ENCODE measurements at regions not wholly inside any gene's neighbourhood (a gene's known extent, or its start where the extent isn't known, plus 50 kb on each side); places are given as distances from the start of the nearest gene placed in this dataset.

GRCh38 chr6:27136077-27136644 is 111.3 kb upstream of the PRSS16 start:
- Histone ChIP-seq H3K9me3 (no peaks in the 10 kb centered on the region), H3K4me3 (no peak overlapping the region), H3K27ac (peak overlapping the region; percentile 19 to 56; a peak in 4 of 6 replicates), H3K4me2 (no peak overlapping the region), H3K4me1 (peaks cover 29% of the 10 kb centered on the region)
- FAIRE-seq (no peak), ATAC-seq (no peak), DNase-seq (ENCODE audit: low read depth in 1 of 2, low spot score in 1 of 2) (no peak)
- CTCF ChIA-PET, result no interaction called here
- POLR2A ChIA-PET, result no interaction called here
- TF ChIP-seq SREBF2 (IDR thresholded peaks at IDR 0.05) (no peak), ZC3H11A (IDR thresholded peaks at IDR 0.05) (no peak), USF2 (IDR thresholded peaks at IDR 0.05) (no peak)
- TF ChIP-seq, protein P1, sequence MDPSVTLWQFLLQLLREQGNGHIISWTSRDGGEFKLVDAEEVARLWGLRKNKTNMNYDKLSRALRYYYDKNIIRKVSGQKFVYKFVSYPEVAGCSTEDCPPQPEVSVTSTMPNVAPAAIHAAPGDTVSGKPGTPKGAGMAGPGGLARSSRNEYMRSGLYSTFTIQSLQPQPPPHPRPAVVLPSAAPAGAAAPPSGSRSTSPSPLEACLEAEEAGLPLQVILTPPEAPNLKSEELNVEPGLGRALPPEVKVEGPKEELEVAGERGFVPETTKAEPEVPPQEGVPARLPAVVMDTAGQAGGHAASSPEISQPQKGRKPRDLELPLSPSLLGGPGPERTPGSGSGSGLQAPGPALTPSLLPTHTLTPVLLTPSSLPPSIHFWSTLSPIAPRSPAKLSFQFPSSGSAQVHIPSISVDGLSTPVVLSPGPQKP (IDR thresholded peaks at IDR 0.05; ENCODE audit: low read depth, low read length), result no peak
- 90% methylated on average over 6 of the region's 6 CpGs for WGBS (ENCODE audit: missing lambda C conversion rate)

- H3K27ac ChIP-seq, result peak overlapping the region; percentile 53 to 73; a peak in 5 of 6 replicates
- ATAC-seq, result no peak
- H3K4me2 ChIP-seq, result peak overlapping the region; percentile 64
- H3K4me1 ChIP-seq, result peaks cover 39% of the 10 kb centered on the region
- WGBS (ENCODE audit: missing lambda C conversion rate), result 60% methylated on average over 5 of the region's 5 CpGs
- no peak for TF ChIP-seq HOXB13 (CRISPR knock-in tag; IDR thresholded peaks at IDR 0.05; ENCODE audit: low read depth)
- no peak for TF ChIP-seq MAFK (IDR thresholded peaks at IDR 0.05; ENCODE audit: partially characterized antibody)
- TF ChIP-seq, protein P1 (IDR thresholded peaks at IDR 0.05; ENCODE audit: low read depth, low read length), result no peak
- no peak for TF ChIP-seq NPAS2 (CRISPR knock-in tag; IDR thresholded peaks at IDR 0.05; ENCODE audit: borderline replicate concordance)
- TF ChIP-seq MAZ (IDR thresholded peaks at IDR 0.05; ENCODE audit: borderline replicate concordance, low read depth, low read length), result no peak
- no peak for TF ChIP-seq EHF (CRISPR knock-in tag; IDR thresholded peaks at IDR 0.05)
- TF ChIP-seq FOSL2 (IDR thresholded peaks at IDR 0.05), result no peak
- no peak for TF ChIP-seq FOSL2 (CRISPR knock-in tag; IDR thresholded peaks at IDR 0.05)
- no peak for TF ChIP-seq TP53 (CRISPR knock-in tag; IDR thresholded peaks at IDR 0.05)
- no peak for TF ChIP-seq POLR2AphosphoS2 (conservative IDR thresholded peaks at IDR 0.05; ENCODE audit: low read length)
- no peak for TF ChIP-seq RNF2 (IDR thresholded peaks at IDR 0.05; ENCODE audit: borderline replicate concordance, low read depth)
- TF ChIP-seq GATA3 (IDR thresholded peaks at IDR 0.05; ENCODE audit: borderline replicate concordance), result no peak
- TF ChIP-seq POLR2A (IDR thresholded peaks at IDR 0.05; ENCODE audit: low read length), result no peak
- TF ChIP-seq CBX2 (IDR thresholded peaks at IDR 0.05; ENCODE audit: borderline replicate concordance, low read depth), result no peak
- TF ChIP-seq EHMT2 (IDR thresholded peaks at IDR 0.05; ENCODE audit: low read depth), result no peak
- no peak for TF ChIP-seq CHD4 (IDR thresholded peaks at IDR 0.05; ENCODE audit: borderline replicate concordance)
- TF ChIP-seq RCOR1 (IDR thresholded peaks at IDR 0.05; ENCODE audit: low read depth, low read length), result no peak
- no peak for TF ChIP-seq CHD2 (IDR thresholded peaks at IDR 0.05; ENCODE audit: low read length, partially characterized antibody)
- POLR2A ChIA-PET, result interaction anchor here (1.5 kb wide), 1 partner anchor 10 kb away, joined by 5 read pairs; a partner anchor contains a TSS
- FAIRE-seq, result no peak
- peak in 1 of 2 experiments; percentile 27 for DNase-seq (ENCODE audit: low read depth in 1 of 2, low spot score in 1 of 2)
- H3K9me3 ChIP-seq, result no peaks in the 10 kb centered on the region
- no peak overlapping the region for H3K4me3 ChIP-seq
- CTCF ChIA-PET, result interaction anchor here (1.6 kb wide), 1 partner anchor 10 kb away, joined by 7 read pairs; a partner anchor contains a TSS
Observed at GRCh38 chr6:27136978-27137814, 110.3 kb upstream of the PRSS16 start.

Measured in A549 (cell line).